COLO668 (cell line): ENCODE measurements at regions not wholly inside any gene's neighbourhood (a gene's known extent, or its start where the extent isn't known, plus 50 kb on each side); places are given as distances from the start of the nearest gene placed in this dataset.

Source experiments
- DNase-seq: peaks from one replicate; lab custom pipeline; 2025; ENCODE audit not compliant: unreplicated experiment; lab: John Stamatoyannopoulos, UW

DNA sequence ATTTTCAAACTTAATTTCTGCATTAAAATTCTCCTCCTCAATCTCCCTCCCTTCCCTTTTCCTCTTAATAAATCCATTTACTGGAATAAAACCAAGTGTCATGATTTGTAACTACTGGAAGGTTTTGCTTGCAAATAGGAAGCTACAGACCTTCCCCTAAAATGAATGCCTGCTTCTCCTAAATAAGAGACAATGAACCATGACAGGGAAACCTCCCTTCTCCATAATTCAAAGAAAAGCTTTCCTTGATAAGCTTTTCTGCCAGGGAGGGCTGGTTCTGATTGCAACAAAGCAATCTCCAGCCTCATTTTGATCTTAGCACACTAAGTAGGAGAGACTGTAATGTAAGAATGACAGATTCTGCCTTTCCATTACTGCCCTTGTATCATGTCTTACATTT is 111.0 kb upstream of the CDH20 start:
- DNase-seq: no peak

DNA sequence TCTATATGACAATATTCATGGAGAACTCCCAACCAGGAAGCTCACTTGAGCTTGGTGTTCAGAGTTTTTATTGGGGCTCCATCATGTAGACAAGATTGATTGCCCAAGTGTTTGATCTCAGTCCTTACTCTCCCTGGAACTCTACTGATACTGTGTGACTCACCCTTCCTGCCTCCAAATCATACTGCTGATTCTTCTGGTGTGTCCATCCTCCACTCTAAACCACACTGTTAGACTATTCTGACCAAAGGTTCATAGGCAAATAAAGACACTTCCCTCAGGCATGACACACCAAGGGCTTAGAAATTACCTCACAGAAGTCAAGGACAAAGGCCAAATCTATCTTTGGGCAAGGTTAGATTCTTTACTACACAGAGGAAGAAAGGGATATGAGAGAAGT is 107.9 kb upstream of the CDH20 start:
- DNase-seq: no peak

DNA sequence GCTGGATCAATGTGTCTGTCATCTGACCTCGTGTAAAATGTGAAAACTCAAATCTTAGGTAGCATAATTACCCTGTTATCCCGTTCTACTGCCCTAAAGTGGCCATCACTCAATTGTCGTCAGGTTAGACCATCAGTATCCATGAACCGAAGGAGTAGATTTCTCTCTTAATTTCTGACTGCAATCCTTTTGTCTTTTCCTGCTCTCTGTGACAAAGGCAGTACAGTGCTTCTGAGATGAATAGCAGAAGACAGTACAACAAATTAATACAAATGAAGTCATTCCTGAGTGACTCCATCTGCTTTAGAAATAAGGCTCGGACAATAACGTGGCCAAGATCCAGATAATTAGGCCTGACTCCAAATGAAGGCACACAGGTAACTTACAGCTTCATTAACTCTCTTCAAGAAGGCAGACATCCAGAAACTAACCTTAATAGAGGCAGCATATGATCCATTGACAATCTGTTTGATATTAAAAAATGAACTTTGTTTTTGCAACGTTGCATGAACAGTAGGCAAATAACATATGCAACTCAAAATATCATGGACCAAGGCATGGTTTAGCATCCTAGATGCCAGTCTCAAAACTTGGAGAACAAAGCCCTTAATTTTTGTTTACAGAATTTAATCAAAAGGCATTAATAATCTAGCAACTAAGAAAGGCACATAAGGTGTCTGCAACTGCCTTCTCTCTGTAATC is 96.7 kb upstream of the CDH20 start:
- no peak for DNase-seq

DNA sequence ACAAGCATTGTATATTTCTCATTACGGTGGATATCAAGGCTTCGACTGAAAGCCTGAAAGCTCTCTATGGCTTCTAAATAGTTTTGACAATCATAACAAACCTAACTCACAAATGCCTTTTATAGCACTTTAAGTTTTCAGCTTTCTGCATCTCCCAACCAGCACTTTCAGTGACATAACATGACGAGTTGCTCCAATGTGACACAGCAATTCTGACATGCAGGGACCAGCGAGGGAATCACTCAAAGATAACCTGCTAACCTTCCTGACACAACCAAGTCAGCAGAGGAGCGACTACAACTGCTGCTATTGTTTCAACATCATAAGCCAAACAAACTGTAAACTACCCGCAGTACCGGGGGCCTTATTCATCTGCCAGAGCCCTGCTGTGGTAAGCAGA is 95.7 kb upstream of the CDH20 start:
- DNase-seq: no peak

DNA sequence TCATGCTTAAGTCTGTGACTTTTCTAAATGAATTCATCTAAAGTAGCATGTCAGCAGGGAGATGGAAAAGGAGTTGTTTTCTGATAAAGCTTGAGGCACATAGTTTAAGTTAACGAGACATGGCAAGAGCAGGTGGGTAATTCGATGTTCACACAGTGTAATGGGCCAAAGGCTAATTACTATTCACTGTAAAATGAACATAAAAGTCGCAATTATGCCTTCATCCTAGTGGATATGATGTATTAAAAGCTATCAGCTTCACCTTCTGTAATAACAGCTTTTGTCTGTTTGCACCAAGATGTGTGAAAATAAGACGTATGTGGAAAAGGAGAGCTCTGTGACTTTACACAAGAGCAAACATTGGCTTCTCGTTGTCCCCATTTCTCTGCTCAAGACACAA is 94.2 kb upstream of the CDH20 start:
- DNase-seq: no peak

DNA sequence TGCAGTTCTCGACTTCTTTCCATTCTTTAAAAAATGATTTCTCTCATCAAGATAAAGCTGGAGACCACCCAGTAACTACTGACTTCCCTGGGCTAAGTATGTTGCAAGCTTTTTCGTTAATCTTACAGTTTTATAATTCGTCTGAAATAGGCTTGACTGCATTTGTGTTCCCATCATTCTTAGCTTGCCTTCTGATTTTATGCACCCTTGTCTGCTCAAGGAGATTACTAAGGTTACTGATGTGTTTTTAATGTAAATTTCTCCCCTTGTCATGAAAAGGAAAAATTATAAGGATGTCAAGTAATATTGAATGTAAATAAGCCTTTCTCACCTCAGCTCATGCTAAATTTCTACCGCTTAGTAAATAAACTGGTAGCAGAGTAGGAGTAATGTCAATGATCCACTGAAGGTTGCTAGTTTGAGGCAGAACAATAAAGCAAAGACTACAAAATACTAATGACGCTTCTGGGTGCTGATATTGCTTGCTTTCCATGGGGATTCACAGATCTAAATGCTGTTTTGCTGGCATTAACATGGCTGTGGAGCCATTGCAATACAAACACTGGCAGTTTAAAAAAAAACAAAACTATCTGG is 91.9 kb upstream of the CDH20 start:
- DNase-seq: no peak

DNA sequence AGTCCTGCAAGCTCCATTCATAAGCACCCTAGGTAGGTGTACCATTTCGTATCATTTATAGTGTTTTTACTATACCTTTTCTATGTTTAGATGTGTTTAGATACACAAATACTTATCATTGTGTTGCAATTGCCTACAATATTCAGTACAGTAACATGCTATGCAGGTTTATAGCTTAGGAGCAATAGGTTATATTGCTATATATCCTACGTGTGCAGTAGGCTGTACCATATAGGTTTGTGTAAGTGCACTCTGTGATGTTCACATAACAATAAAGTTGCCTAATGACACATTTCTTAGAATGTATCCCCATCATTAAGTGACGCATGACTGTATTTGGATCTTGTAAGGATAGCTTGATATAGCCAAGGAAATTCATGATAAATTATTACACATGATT is 88.6 kb upstream of the CDH20 start:
- DNase-seq: no peak

DNA sequence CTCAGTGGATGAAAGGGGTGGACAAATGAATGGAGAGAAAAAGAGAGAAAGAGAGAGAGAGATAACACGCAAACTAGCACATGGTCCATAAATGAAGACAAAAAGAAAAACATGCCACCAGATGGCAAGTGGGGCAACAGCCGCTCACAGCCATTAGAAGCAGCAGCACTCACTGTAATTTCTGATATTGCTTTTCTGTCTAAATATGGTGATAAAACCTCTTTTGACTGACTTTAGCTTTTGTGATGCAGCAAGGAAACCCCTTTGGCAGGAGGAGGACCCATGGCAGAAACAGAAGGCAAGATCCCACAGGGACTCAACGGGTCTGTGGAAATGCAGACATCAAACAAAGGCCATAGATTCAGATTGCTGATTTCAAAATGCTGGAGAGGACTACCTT is 88.0 kb upstream of the CDH20 start:
- DNase-seq: no peak

DNA sequence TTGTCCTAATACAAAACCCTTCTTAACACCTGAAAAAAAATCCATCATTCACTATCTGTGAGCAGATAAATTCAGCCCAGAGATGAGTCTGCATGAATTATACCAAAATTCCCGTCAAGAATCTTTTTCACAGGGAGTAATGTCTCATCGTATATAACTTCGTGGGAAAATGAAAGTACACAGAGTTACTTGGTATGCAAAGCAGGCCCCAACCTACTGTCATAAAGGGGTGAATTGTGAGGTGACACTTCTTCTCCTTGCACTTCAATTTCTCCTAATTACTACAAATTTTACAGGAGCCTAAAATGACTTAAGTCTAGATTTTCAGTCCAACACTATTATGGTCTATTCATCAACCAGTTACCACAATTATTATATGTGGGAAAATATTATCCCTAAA is 84.6 kb upstream of the CDH20 start:
- DNase-seq: no peak

DNA sequence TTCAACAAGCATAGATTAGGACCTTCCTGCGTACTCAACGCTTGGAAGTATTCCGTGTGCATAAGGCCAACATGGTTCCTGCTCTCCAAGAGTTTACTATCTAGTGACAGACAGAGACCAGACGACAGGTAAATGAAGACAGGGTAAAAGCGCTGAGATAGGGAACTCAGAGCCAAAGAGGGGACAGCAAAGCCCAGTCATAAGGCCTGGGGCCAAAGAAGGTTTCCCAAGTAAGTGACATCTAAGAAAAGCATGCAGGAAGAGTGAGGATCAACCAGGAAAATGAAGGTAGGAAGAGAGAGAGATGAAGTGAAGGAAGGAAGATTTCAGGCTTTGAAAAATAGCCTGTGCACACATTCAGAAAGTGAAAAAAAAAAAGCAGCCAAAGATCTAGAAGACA is 76.9 kb upstream of the CDH20 start:
- DNase-seq: no peak

DNA sequence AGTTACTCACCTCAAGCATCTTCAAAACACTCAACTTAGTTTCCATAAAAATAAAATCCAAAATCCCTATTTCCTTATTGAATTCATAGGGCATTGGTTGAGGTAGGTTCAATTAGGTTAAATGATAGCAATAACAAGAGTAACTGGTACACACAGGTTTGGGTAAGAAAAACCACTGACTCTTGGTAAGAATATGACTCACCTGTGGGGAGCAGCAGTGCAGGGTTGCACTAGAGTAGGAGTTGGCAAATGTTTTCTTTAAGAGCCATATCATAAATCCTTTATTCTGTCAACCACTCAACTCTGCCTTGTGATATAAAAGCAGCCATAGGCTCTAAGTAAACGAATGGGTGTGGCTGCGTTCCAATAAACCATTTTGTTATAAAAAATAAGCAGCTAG is 71.4 kb upstream of the CDH20 start:
- no peak for DNase-seq

DNA sequence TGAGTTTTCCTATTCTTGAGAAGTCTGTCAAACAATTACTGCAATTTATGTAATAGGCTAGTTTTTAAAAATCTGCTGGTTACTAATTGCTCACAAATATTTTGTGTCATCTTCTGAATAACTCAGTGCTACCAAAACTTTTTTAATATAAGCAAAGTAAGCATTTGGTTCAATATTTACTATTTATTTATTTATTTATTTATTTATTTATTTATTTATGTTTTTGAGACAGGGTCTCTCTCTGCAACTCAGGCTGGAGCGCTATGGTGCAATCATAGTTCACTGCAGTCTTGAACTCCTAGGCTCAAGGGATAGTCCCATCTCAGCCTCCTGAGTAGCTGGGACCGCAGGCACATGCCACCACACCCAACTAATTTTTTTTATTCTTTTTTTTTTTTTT is 60.4 kb upstream of the CDH20 start:
- DNase-seq: no peak

DNA sequence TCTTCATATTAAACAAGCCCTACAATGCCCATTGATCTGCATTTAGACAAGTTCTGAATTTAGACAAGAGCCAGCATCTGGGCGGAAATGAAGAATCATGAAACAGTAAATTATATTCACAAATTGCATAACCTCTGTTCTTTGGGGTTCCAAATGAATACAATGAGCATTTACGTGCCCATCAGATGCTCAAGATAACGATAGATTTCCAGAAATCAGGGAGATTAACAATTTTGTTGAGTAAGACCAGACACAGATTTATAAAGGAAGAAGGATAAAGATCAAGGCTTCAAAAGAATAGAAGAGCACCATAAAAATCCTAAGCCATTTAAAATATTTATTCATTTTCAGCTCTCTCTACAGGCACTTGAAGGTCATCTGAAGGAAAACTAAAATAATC is 59.7 kb upstream of the CDH20 start:
- DNase-seq: no peak

DNA sequence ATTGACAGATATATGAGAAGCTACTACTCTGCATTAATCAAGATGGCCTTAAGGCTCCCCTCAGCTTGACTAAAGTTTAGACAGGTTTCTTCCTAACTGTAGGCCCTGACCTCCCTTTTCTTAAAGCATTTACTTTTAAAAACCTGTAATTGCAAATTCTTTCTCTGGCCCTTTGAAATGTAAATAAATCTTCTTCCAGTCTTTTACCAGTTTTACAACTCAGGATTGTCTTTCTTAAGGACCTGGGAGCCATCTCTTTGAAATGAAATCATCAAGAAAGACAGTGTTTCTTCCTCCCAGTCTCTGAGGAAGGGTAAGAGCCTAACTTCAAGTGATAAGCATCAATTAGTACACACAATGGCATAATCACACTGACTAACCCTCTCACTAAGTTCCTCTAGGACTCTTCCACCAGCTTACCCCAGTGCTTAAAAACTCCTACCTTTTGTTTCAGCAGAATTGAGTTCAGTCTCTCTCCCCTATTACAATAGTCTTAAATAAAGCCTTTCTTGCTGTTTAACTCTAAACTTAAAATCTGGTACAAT is 58.7 kb upstream of the CDH20 start:
- DNase-seq: no peak

DNA sequence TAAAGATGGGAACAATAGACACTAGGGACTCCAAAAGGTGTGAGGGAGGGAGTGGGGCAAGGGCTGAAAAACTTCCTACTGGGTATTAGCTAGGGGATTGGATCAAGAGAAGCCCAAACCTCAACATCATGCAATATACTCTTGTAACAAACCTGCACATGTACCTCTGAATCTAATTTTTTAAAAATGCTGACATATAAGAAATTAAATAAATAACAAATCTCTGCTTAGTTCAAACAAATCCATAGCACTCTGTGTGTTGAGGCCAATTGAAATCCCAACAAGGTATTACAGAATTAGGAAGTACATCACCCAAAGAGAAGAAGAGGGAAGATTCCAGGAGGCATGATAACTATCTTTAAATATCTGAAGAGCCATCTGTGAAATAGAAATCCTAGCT is 55.4 kb upstream of the CDH20 start:
- no peak for DNase-seq

DNA sequence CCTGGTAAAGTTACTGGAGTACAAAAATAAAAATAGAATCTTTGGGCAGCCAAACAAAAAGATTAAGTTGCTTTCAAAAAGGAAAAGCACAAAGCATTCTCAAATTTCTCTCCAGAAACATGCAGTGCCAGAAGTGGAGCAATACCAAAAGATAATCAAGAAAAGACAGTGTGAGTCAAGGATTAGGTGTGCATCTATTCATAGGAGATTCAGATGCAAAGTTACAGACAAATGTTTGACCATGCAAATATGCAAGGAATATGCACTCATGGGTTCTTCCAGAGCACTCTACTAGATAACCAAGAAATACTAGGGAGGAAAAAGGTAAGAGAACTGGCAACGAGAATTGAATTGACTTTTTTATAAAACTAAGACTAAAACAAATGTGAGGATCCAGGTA is 51.8 kb upstream of the CDH20 start:
- no peak for DNase-seq

DNA sequence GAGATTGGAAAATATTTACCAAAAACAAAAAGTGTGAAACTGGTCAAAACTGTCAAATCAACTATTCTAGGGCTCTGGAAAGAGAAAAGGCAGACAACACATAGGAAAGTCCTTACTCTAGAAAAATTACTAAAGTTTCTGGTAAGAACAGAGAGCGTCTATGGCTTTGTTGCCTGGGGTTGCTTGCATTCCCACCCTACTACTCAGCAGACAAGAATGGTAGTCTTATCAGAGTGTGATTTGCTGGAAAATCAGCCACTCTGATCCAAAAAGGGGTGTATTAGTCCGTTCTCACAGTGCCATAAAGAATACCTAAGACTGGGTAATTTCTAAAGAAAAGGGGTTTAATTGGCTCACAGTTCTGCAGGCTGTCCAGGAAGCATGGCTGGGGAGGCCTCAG is 50.3 kb upstream of the CDH20 start:
- DNase-seq: no peak
